ENCODE measurements at regions not wholly inside any gene's neighbourhood (a gene's known extent, or its start where the extent isn't known, plus 50 kb on each side); places are given as distances from the start of the nearest gene placed in this dataset.

GRCh38 chr6:134111062-134111677 lies 58.7 kb upstream of the SLC2A12 start:
- Mint-ChIP-seq H3K36me3 (no peaks in the 10 kb centered on the region), H3K9me3 (0 out of 2 replicates have a peak, but pooled peaks cover 6% of the 10 kb centered on the region), H3K27ac (no peak overlapping the region), H3K4me1 (no peaks in the 10 kb centered on the region), H3K4me3 (no peak overlapping the region), H3K27me3 (ENCODE audit: low read depth) (peaks cover 9% of the 10 kb centered on the region; the same call in 1 of the 2 replicates)
- ChIA-PET POLR2A (interaction anchor here (0.5 kb wide), 1 partner anchor 429 kb away, joined by 4 read pairs; no protein-coding TSS in a partner anchor), CTCF (interaction anchor here (0.6 to 2.3 kb wide), 11 partner anchors 9 to 1313 kb away, joined by 3 to 12 read pairs (median 4); partner anchors contain the start of genes SLC18B1, SLC2A12 and TBPL1)
- peak; percentile 73 for ATAC-seq
- DNase-seq (ENCODE audit: low spot score) = peak; percentile 34
- TF ChIP-seq ZNF317 (CRISPR knock-in tag; IDR thresholded peaks at IDR 0.05; ENCODE audit: borderline replicate concordance, low read depth) (no peak), SMAD3 (CRISPR knock-in tag; IDR thresholded peaks at IDR 0.05; ENCODE audit: borderline replicate concordance) (no peak), ATF1 (CRISPR knock-in tag; IDR thresholded peaks at IDR 0.05) (no peak), GTF2I (CRISPR knock-in tag; conservative IDR thresholded peaks at IDR 0.05) (peak; percentile 64; the same call in 1 of the 2 replicates), ZNF532 (CRISPR knock-in tag; IDR thresholded peaks at IDR 0.05; ENCODE audit: borderline replicate concordance) (no peak), E2F5 (CRISPR knock-in tag; IDR thresholded peaks at IDR 0.05) (no peak), NFATC4 (CRISPR knock-in tag; IDR thresholded peaks at IDR 0.05) (no peak), AR (CRISPR knock-in tag; IDR thresholded peaks at IDR 0.05) (no peak), CTCF (IDR thresholded peaks at IDR 0.05) (peak; percentile 89), ZNF121 (CRISPR knock-in tag; IDR thresholded peaks at IDR 0.05) (peak; percentile 87; the same call in 1 of the 2 replicates)

- CTCF ChIA-PET = interaction anchor here (1.0 to 3.0 kb wide), 4 partner anchors 9 to 185 kb away, joined by 3 to 16 read pairs (median 4); no protein-coding TSS in a partner anchor
- Mint-ChIP-seq H3K27ac (no peak overlapping the region), H3K27me3 (ENCODE audit: low read depth) (no peaks in the 10 kb centered on the region), H3K4me3 (no peak overlapping the region), H3K36me3 (no peaks in the 10 kb centered on the region), H3K4me1 (no peaks in the 10 kb centered on the region), H3K9me3 (peaks cover 6% of the 10 kb centered on the region)
- no peak for DNase-seq (ENCODE audit: low spot score)
- no peak for TF ChIP-seq HMGXB4 (CRISPR knock-in tag; IDR thresholded peaks at IDR 0.05)
- TF ChIP-seq CREB1 (CRISPR knock-in tag; IDR thresholded peaks at IDR 0.05) = no peak
- TF ChIP-seq TCF7 (CRISPR knock-in tag; IDR thresholded peaks at IDR 0.05; ENCODE audit: low read depth) = no peak
- no peak for TF ChIP-seq E2F1 (CRISPR knock-in tag; IDR thresholded peaks at IDR 0.05)
- POLR2A ChIA-PET = no interaction called here
- no peak for ATAC-seq
Measured at GRCh38 chr6:134106702-134107101, 54.3 kb upstream of the SLC2A12 start.

All from WTC11 (cell line).